Nephron progenitor cell (in vitro differentiated cells): ENCODE measurements at regions not wholly inside any gene's neighbourhood (a gene's known extent, or its start where the extent isn't known, plus 50 kb on each side); places are given as distances from the start of the nearest gene placed in this dataset.
"Not testable (repeated sequence)": the region's sequence is repeated elsewhere in the genome, so short reads cannot be mapped to it uniquely, and the experiment has no call there.

Experiments
- DNase-seq: peaks from one replicate; pipeline ENCODE4 v3.0.0; 2021
- H3K27ac Mint-ChIP-seq: 2 replicates; pipeline ENCODE4 v1.8.0; 2021; ENCODE audit warnings: mild to moderate bottlenecking, moderate library complexity, mixed read lengths
- H3K27me3 Mint-ChIP-seq: 2 replicates; pipeline ENCODE4 v1.8.0; 2021; ENCODE audit warnings: mild to moderate bottlenecking, low read depth, mixed read lengths; ENCODE audit not compliant: poor library complexity
- H3K36me3 Mint-ChIP-seq: 2 replicates; pipeline ENCODE4 v1.8.0; 2021; ENCODE audit warnings: low read depth, mixed read lengths
- H3K4me1 Mint-ChIP-seq: 2 replicates; pipeline ENCODE4 v1.8.0; 2021; ENCODE audit warnings: mixed read lengths
- H3K4me3 Mint-ChIP-seq: 2 replicates; pipeline ENCODE4 v1.8.0; 2021; ENCODE audit warnings: mild to moderate bottlenecking, moderate library complexity, mixed read lengths
- H3K9me3 Mint-ChIP-seq: 2 replicates; pipeline ENCODE4 v1.8.0; 2021; ENCODE audit warnings: mild to moderate bottlenecking, moderate library complexity, mixed read lengths
- CTCF ChIP-seq: fragments of 200-600 bp; sonication (generic); IDR thresholded peaks from 2 replicates; pipeline ENCODE4 v1.5.0; 2021; ENCODE audit warnings: antibody characterized with exemption

GRCh38 chr5:88033191-88033590 is 235.5 kb downstream of the TMEM161B start:
- Mint-ChIP-seq H3K4me3 (no peak overlapping the region), H3K9me3 (peaks cover 5% of the 10 kb centered on the region), H3K36me3 (no peaks in the 10 kb centered on the region)

GRCh38 chr5:88029011-88029410 is 239.6 kb downstream of the TMEM161B start:
- DNase-seq = no peak
- Mint-ChIP-seq H3K4me1 (no peaks in the 10 kb centered on the region), H3K9me3 (no peaks in the 10 kb centered on the region), H3K27me3 (peaks cover 7% of the 10 kb centered on the region), H3K27ac (no peak overlapping the region), H3K4me3 (no peak overlapping the region), H3K36me3 (no peaks in the 10 kb centered on the region)
- TF ChIP-seq CTCF = no peak

More at GRCh38 chr5:88033191-88033590, 235.5 kb downstream of the TMEM161B start:
- Mint-ChIP-seq H3K27me3 (peaks cover 4% of the 10 kb centered on the region), H3K27ac (no peak overlapping the region), H3K4me1 (no peaks in the 10 kb centered on the region)
- no peak for DNase-seq
- no peak for TF ChIP-seq CTCF

- H3K4me3 Mint-ChIP-seq = no peak overlapping the region
- no peaks in the 10 kb centered on the region for H3K4me1 Mint-ChIP-seq
- no peak overlapping the region for H3K27ac Mint-ChIP-seq
- no peaks in the 10 kb centered on the region for H3K9me3 Mint-ChIP-seq
- H3K36me3 Mint-ChIP-seq = no peaks in the 10 kb centered on the region
- no peak for DNase-seq
- no peak for TF ChIP-seq CTCF
- no peaks in the 10 kb centered on the region for H3K27me3 Mint-ChIP-seq
Observed at GRCh38 chr5:88021141-88021540, 247.5 kb downstream of the TMEM161B start.

GRCh38 chr5:88014984-88015383 is 253.7 kb downstream of the TMEM161B start:
- peaks cover 15% of the 10 kb centered on the region for H3K9me3 Mint-ChIP-seq
- DNase-seq, H3K36me3 Mint-ChIP-seq, H3K4me3 Mint-ChIP-seq, H3K4me1 Mint-ChIP-seq, H3K27ac Mint-ChIP-seq, H3K27me3 Mint-ChIP-seq: not testable (repeated sequence)

GRCh38 chr5:88000877-88001276 is 267.8 kb downstream of the TMEM161B start:
- no peak for TF ChIP-seq CTCF
- Mint-ChIP-seq H3K9me3 (peaks cover 3% of the 10 kb centered on the region), H3K4me3 (peak overlapping the region; percentile 31), H3K4me1 (peaks cover 23% of the 10 kb centered on the region), H3K27me3 (peaks cover 3% of the 10 kb centered on the region), H3K36me3 (no peaks in the 10 kb centered on the region), H3K27ac (peak overlapping the region; percentile 89)
- DNase-seq = no peak

- Mint-ChIP-seq H3K4me3 (no peak overlapping the region), H3K27ac (no peak overlapping the region), H3K4me1 (peaks cover 23% of the 10 kb centered on the region), H3K9me3 (peaks cover 10% of the 10 kb centered on the region), H3K36me3 (no peaks in the 10 kb centered on the region), H3K27me3 (no peaks in the 10 kb centered on the region)
- TF ChIP-seq CTCF = no peak
- no peak for DNase-seq
Observed at GRCh38 chr5:87997662-87998061, 271.0 kb downstream of the TMEM161B start.
